ENCODE measurements at regions not wholly inside any gene's neighbourhood (a gene's known extent, or its start where the extent isn't known, plus 50 kb on each side); places are given as distances from the start of the nearest gene placed in this dataset.

DNA sequence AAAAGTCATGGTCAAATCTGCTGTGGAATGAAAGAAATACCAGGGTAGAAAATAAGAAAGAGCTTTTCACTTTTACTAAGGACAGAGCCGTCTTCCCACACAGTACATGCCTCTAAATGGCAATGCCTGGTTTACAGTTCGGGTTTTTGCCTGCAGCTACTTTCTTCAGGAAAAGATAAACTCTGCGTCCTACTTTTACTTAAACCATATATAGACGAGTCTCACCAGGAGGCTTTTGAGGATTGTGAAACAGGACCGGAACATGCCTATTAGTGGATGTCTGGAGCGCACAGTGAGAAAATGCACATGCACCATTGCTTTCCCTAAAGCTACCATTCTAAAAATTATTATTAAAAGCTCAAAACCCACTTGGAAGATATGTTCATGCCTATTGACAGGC is 70.5 kb downstream of the KLF6 start:
- TF ChIP-seq POLR2A (IDR thresholded peaks at IDR 0.05) (no peak), POLR2AphosphoS5 (IDR thresholded peaks at IDR 0.05) (no peak)
- TF ChIP-seq, protein P1, sequence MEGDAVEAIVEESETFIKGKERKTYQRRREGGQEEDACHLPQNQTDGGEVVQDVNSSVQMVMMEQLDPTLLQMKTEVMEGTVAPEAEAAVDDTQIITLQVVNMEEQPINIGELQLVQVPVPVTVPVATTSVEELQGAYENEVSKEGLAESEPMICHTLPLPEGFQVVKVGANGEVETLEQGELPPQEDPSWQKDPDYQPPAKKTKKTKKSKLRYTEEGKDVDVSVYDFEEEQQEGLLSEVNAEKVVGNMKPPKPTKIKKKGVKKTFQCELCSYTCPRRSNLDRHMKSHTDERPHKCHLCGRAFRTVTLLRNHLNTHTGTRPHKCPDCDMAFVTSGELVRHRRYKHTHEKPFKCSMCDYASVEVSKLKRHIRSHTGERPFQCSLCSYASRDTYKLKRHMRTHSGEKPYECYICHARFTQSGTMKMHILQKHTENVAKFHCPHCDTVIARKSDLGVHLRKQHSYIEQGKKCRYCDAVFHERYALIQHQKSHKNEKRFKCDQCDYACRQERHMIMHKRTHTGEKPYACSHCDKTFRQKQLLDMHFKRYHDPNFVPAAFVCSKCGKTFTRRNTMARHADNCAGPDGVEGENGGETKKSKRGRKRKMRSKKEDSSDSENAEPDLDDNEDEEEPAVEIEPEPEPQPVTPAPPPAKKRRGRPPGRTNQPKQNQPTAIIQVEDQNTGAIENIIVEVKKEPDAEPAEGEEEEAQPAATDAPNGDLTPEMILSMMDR (IDR thresholded peaks at IDR 0.05): no peak

Data from stomach (tissue), 4 donors.